Uterus (tissue), 3 donors: ENCODE measurements at regions not wholly inside any gene's neighbourhood (a gene's known extent, or its start where the extent isn't known, plus 50 kb on each side); places are given as distances from the start of the nearest gene placed in this dataset.

Experiments used
- DNase-seq, 2 donors: peaks; one replicate each; pipeline ENCODE4 v3.0.0-alpha.2; 2019 to 2020
- H3K27ac ChIP-seq, 2 donors: fragments of 200-600 bp; sonication (generic); 1 replicate in 1 of 2; 2 replicates in 1 of 2; pipeline ENCODE4 v1.5.1; 2016 to 2018
- H3K27me3 ChIP-seq, 2 donors: fragments of 200-600 bp; sonication (generic); one replicate each; pipeline ENCODE4 v1.5.1; 2018 to 2019; ENCODE audit warnings: control low read depth in 1 of 2
- H3K36me3 ChIP-seq, 2 donors: fragments of 200-600 bp; sonication (generic); one replicate each; pipeline ENCODE4 v1.5.1; 2019; ENCODE audit warnings: control low read depth in 1 of 2
- H3K4me1 ChIP-seq, 2 donors: fragments of 200-600 bp; sonication (generic); one replicate each; pipeline ENCODE4 v1.5.1; 2018 to 2019; ENCODE audit warnings: control low read depth in 1 of 2
- H3K4me3 ChIP-seq, 2 donors: fragments of 200-600 bp; sonication (generic); 1 replicate in 1 of 2; 2 replicates in 1 of 2; pipeline ENCODE4 v1.5.1; 2018 to 2019; ENCODE audit warnings: mild to moderate bottlenecking in 1 of 2
- H3K9me3 ChIP-seq, 2 donors: fragments of 200-600 bp; sonication (generic); one replicate each; pipeline ENCODE4 v1.5.1; 2019; ENCODE audit warnings: control low read depth in 1 of 2
- POLR2A ChIP-seq, 2 donors: fragments of 450-650 bp; IDR thresholded peaks; one replicate each; pipeline ENCODE4 v1.6.1; 2016; ENCODE audit warnings: antibody characterized with exemption in 2 of 2, mild to moderate bottlenecking in 1 of 2, moderate library complexity in 1 of 2
- intact Hi-C: fragments of 100-400 bp; cut with DNase I; formaldehyde crosslinking; loops from one replicate; pipeline ENCODE4 v1.15.1; 2023; ENCODE audit warnings: low total_unique reads
- TF ChIP-seq, protein P1 (sequence below), 4 experiments: fragments of 200-600 bp in 2 of 4; fragments of 450-650 bp in 2 of 4; sonication (generic) in 2 of 4; IDR thresholded peaks; one replicate each; pipeline ENCODE4 v1.5.1; 2016 to 2019; ENCODE audit warnings: antibody characterized with exemption in 4 of 4, mild to moderate bottlenecking in 2 of 4, moderate library complexity in 1 of 4
- donor health status: DM: yes; HTN: yes; CAD: no.

GRCh38 chr9:129373361-129373760 lies 195.3 kb upstream of the IER5L start:
- no peak for DNase-seq
- peaks cover 0 to 4% of the 10 kb centered on the region in 2 donors for H3K9me3 ChIP-seq
- no peaks in the 10 kb centered on the region for H3K4me1 ChIP-seq
- TF ChIP-seq, protein P1, sequence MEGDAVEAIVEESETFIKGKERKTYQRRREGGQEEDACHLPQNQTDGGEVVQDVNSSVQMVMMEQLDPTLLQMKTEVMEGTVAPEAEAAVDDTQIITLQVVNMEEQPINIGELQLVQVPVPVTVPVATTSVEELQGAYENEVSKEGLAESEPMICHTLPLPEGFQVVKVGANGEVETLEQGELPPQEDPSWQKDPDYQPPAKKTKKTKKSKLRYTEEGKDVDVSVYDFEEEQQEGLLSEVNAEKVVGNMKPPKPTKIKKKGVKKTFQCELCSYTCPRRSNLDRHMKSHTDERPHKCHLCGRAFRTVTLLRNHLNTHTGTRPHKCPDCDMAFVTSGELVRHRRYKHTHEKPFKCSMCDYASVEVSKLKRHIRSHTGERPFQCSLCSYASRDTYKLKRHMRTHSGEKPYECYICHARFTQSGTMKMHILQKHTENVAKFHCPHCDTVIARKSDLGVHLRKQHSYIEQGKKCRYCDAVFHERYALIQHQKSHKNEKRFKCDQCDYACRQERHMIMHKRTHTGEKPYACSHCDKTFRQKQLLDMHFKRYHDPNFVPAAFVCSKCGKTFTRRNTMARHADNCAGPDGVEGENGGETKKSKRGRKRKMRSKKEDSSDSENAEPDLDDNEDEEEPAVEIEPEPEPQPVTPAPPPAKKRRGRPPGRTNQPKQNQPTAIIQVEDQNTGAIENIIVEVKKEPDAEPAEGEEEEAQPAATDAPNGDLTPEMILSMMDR (IDR thresholded peaks at IDR 0.05) = no peak
- TF ChIP-seq POLR2A (IDR thresholded peaks at IDR 0.05) = no peak
- intact Hi-C loops = no loop called here
- no peaks in the 10 kb centered on the region for H3K36me3 ChIP-seq
- H3K4me3 ChIP-seq = no peak overlapping the region
- H3K27me3 ChIP-seq = no peaks in the 10 kb centered on the region
- no peak overlapping the region for H3K27ac ChIP-seq

DNA sequence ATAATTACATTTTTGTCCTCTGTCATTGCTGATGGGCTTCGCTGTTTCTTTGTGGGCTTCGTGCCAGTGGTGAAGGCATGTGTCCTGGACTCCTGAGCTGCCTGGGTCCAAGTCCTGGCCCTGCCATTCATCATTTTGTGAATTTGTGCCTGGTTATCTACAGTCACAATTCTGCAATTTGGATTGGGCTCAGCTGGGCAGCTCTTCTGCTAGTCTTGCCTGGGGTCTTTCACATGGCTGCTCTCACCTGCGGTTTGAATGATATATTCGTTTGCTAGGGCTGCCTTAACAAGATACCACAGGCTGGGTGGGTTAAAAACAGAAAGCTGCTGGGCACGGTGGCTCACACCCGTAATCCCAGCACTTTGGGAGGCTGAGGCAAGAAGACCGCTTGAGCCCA lies 192.7 kb upstream of the IER5L start:
- no peaks in the 10 kb centered on the region for H3K36me3 ChIP-seq
- no peaks in the 10 kb centered on the region for H3K4me1 ChIP-seq
- DNase-seq = no peak
- no peak overlapping the region for H3K27ac ChIP-seq
- H3K4me3 ChIP-seq = no peak overlapping the region
- intact Hi-C loops = no loop called here
- TF ChIP-seq POLR2A (IDR thresholded peaks at IDR 0.05) = no peak
- TF ChIP-seq, protein P1 (IDR thresholded peaks at IDR 0.05) = no peak
- peaks cover 0 to 4% of the 10 kb centered on the region in 2 donors for H3K9me3 ChIP-seq
- no peaks in the 10 kb centered on the region for H3K27me3 ChIP-seq

DNA sequence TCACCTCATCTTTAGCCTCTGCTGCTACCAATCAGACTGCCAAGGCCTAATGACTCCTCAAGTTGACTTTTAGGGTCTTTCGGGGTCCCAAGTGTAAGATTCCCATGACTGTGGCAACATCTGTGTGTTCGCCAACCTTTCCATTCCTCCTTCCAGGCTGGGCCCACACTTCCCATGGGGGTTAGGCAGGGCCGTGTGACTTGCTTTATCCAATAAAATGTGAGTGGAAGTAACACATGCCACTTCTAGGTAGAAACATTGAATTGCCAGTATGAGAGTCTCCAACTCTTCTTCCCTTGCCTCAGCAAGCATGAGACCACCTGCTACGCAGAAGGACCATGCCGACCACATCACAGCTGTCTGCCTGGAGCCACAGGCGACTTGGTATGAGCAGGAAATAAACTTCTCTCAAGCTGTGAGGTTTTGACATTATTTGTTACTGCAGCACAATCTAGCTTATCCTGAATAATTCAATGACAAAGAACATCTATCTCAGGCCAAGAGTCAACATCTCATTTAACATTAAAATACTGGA lies 190.4 kb upstream of the IER5L start:
- no peak overlapping the region for H3K4me3 ChIP-seq
- no peaks in the 10 kb centered on the region for H3K27me3 ChIP-seq
- no peaks in the 10 kb centered on the region for H3K36me3 ChIP-seq
- no peak for TF ChIP-seq POLR2A (IDR thresholded peaks at IDR 0.05)
- TF ChIP-seq, protein P1 (IDR thresholded peaks at IDR 0.05) = no peak
- peaks cover 0 to 4% of the 10 kb centered on the region in 2 donors for H3K9me3 ChIP-seq
- H3K27ac ChIP-seq = no peak overlapping the region
- DNase-seq = no peak
- no peaks in the 10 kb centered on the region for H3K4me1 ChIP-seq
- intact Hi-C loops = no loop called here

DNA sequence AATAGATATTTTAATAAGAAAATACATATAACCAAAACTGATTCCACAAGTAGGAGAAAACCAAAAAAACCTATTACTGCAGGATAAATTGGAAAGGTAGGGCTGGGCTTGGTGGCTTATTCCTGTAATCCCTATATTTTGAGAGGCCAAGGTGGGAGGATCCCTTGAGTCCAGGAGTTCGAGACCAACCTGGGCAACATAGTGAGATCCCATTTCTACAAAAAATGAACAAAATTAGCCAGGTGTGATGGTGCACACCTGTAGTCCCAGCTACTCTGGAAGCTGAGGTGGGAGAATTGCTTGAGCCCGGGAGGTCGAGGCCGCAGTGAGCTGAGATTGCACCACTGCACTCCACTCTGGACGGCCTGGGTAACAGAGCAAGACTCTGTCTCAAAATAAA lies 189.2 kb upstream of the IER5L start:
- Histone ChIP-seq H3K4me1 (no peaks in the 10 kb centered on the region), H3K9me3 (peaks cover 0 to 4% of the 10 kb centered on the region in 2 donors), H3K27me3 (no peaks in the 10 kb centered on the region), H3K4me3 (no peak overlapping the region), H3K27ac (no peak overlapping the region), H3K36me3 (no peaks in the 10 kb centered on the region)
- no peak for DNase-seq
- intact Hi-C loops = no loop called here
- no peak for TF ChIP-seq POLR2A (IDR thresholded peaks at IDR 0.05)
- TF ChIP-seq, protein P1 (IDR thresholded peaks at IDR 0.05) = no peak

DNA sequence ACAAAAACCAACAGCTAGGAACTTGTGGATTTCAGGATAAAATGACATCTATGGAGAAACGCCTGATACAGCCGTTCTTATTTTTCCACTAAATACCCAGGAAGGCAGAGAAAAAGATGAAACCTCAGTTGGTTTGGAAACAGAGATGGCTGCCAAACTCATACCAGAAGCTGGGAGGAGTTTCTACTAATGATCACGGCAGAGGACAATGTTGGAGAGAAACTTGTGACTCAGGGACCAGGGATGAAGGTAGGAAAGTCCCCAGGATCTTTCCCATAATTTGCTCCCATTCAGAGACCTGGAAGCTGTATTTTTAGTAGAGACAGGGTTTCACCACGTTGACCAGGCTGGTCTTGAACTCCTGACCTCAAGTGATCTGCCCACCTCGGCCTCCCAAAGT lies 187.1 kb upstream of the IER5L start:
- Histone ChIP-seq H3K27ac (no peak overlapping the region), H3K4me1 (no peaks in the 10 kb centered on the region), H3K4me3 (no peak overlapping the region), H3K36me3 (no peaks in the 10 kb centered on the region), H3K9me3 (peaks cover 0 to 4% of the 10 kb centered on the region in 2 donors), H3K27me3 (no peaks in the 10 kb centered on the region)
- TF ChIP-seq, protein P1 (IDR thresholded peaks at IDR 0.05) = no peak
- intact Hi-C loops = no loop called here
- no peak for DNase-seq
